ENCODE measurements at regions not wholly inside any gene's neighbourhood (a gene's known extent, or its start where the extent isn't known, plus 50 kb on each side); places are given as distances from the start of the nearest gene placed in this dataset.
A peak's percentile ranks its signal among the peaks of the same experiment; 100 is the strongest.

DNA sequence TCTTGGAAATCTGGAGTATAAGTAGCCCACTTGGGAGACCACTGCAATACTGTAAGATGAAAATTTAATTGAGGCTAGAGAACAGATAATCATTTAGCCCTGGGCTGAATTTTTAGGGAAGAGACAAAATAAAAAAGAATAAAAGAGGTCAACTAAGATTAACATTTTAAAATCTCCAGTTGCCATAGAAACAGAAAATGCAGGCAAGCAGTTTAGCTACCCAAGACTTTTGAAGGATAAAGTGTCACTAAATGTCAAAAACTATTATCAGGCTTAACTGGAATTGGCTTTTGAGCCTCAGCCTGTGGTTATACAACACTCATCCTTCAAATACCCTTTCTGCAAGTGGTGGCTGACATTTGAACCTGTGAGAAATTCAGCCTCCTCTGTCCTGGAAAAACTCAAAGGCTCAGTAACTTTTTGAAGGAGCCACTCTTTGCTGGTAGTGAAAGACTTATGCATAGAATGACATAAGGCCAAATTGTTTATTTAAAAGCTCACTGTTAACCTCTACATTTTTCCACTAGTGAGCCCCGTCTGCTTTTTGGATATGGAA, 220.7 kb upstream of the KCNJ16 start:
- peaks cover 0 to 3% (median 0%) of the 10 kb centered on the region in 3 donors for H3K9me3 ChIP-seq (ENCODE audit: control insufficient read depth in 3 of 3, low read length in 3 of 3)
- H3K9ac ChIP-seq (ENCODE audit: low read depth in 1 of 3, low read length in 3 of 3), result no peak overlapping the region
- no peaks in the 10 kb centered on the region for H3K27me3 ChIP-seq (ENCODE audit: control insufficient read depth in 3 of 3, insufficient read depth in 3 of 3, low read length in 3 of 3)
- H3K36me3 ChIP-seq (ENCODE audit: control insufficient read depth in 3 of 3, insufficient read depth in 3 of 3, low read length in 3 of 3), result no peaks in the 10 kb centered on the region
- no peak overlapping the region for H3K4me3 ChIP-seq (ENCODE audit: low read length in 3 of 3)
- peak overlapping the region; percentile 10 for H3K27ac ChIP-seq (ENCODE audit: low read depth, low read length)
- peaks cover 4 to 10% (median 8%) of the 10 kb centered on the region in 3 donors for H3K4me1 ChIP-seq (ENCODE audit: control insufficient read depth in 3 of 3, insufficient read depth in 3 of 3, low read length in 3 of 3)

DNA sequence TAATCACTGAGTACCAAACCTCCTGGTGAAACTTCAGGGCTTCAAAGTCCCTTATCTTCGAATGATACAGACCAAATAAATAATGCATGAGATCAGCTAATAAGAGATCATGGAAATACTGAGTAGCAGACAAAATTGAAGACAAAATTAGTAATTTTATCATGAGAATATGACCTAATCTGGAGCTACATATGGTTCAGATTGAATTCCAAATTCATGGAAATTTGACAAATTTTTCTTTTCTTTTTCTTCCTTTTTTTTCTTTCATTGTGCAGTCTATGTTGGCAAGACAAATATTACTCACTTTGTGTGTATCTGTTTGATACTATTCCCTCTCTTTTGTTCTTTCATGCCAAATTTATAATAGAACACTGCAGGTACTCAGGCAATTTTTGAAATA, 218.1 kb upstream of the KCNJ16 start:
- peaks cover 4 to 10% (median 8%) of the 10 kb centered on the region in 3 donors for H3K4me1 ChIP-seq (ENCODE audit: control insufficient read depth in 3 of 3, insufficient read depth in 3 of 3, low read length in 3 of 3)
- no peak overlapping the region for H3K4me3 ChIP-seq (ENCODE audit: low read length in 3 of 3)
- no peak overlapping the region for H3K27ac ChIP-seq (ENCODE audit: low read depth, low read length)
- no peaks in the 10 kb centered on the region for H3K36me3 ChIP-seq (ENCODE audit: control insufficient read depth in 3 of 3, insufficient read depth in 3 of 3, low read length in 3 of 3)
- peaks cover 0 to 3% (median 0%) of the 10 kb centered on the region in 3 donors for H3K9me3 ChIP-seq (ENCODE audit: control insufficient read depth in 3 of 3, low read length in 3 of 3)
- no peak overlapping the region for H3K9ac ChIP-seq (ENCODE audit: low read depth in 1 of 3, low read length in 3 of 3)
- H3K27me3 ChIP-seq (ENCODE audit: control insufficient read depth in 3 of 3, insufficient read depth in 3 of 3, low read length in 3 of 3), result no peaks in the 10 kb centered on the region

- H3K27ac ChIP-seq (ENCODE audit: low read depth, low read length), result no peak overlapping the region
- peaks cover 0 to 3% (median 0%) of the 10 kb centered on the region in 3 donors for H3K9me3 ChIP-seq (ENCODE audit: control insufficient read depth in 3 of 3, low read length in 3 of 3)
- H3K9ac ChIP-seq (ENCODE audit: low read depth in 1 of 3, low read length in 3 of 3), result no peak overlapping the region
- peaks cover 4 to 10% (median 8%) of the 10 kb centered on the region in 3 donors for H3K4me1 ChIP-seq (ENCODE audit: control insufficient read depth in 3 of 3, insufficient read depth in 3 of 3, low read length in 3 of 3)
- H3K4me3 ChIP-seq (ENCODE audit: low read length in 3 of 3), result no peak overlapping the region
- no peaks in the 10 kb centered on the region for H3K36me3 ChIP-seq (ENCODE audit: control insufficient read depth in 3 of 3, insufficient read depth in 3 of 3, low read length in 3 of 3)
- no peaks in the 10 kb centered on the region for H3K27me3 ChIP-seq (ENCODE audit: control insufficient read depth in 3 of 3, insufficient read depth in 3 of 3, low read length in 3 of 3)
Observed at GRCh38 chr17:69857412-69857835, 217.6 kb upstream of the KCNJ16 start.

DNA sequence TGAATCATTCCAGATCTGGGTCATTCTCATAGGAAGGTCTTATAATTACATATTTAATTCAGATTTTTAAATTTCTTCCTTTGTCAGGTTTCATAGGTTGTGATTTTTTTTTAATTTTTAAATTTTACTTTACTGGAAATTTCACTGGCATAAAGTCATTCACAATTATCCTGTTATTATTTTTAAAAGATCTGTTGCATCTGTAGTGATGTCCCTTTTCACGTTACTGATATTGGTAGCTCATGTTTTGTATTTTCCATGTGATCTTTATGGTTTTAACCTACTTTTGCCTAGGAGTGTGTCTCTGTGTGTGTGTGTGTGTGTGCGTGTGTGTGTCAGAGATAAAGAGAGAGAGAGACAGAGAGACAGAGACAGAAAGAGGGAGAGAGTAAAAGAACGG, 216.6 kb upstream of the KCNJ16 start:
- Histone ChIP-seq H3K4me1 (ENCODE audit: control insufficient read depth in 3 of 3, insufficient read depth in 3 of 3, low read length in 3 of 3) (peaks cover 3 to 9% (median 4%) of the 10 kb centered on the region in 3 donors), H3K27me3 (ENCODE audit: control insufficient read depth in 3 of 3, insufficient read depth in 3 of 3, low read length in 3 of 3) (no peaks in the 10 kb centered on the region), H3K9me3 (ENCODE audit: control insufficient read depth in 3 of 3, low read length in 3 of 3) (peaks cover 0 to 3% (median 0%) of the 10 kb centered on the region in 3 donors), H3K4me3 (ENCODE audit: low read length in 3 of 3) (no peak overlapping the region), H3K36me3 (ENCODE audit: control insufficient read depth in 3 of 3, insufficient read depth in 3 of 3, low read length in 3 of 3) (no peaks in the 10 kb centered on the region), H3K27ac (ENCODE audit: low read depth, low read length) (no peak overlapping the region), H3K9ac (ENCODE audit: low read depth in 1 of 3, low read length in 3 of 3) (no peak overlapping the region)

DNA sequence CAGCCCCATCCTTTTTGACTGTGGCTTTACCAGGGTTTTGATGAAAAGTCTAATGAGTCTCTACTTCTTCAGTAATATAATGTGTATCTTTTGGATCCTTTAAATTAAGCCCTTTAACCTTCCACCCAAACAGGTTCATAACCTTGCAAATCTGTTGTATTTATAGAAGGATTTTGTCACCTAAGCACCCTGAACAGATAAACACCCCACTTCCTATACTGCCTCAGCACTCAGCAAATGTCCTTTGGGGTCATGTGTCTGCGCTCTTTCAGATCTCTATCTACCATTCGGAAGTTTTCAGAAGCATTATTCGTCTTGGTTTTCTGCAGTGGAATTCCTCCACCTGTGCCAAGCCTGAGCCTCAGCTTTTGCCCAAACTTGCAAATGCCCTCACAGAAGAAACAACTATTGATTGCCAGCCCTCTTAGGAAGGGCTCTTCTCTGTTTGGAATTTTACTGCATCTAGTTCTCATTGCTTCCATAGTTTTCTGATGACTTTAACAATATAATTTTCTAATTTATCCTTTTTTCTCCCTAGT, 214.8 kb upstream of the KCNJ16 start:
- Histone ChIP-seq H3K4me1 (ENCODE audit: control insufficient read depth in 3 of 3, insufficient read depth in 3 of 3, low read length in 3 of 3) (no peaks in the 10 kb centered on the region), H3K4me3 (ENCODE audit: low read length in 3 of 3) (no peak overlapping the region), H3K27me3 (ENCODE audit: control insufficient read depth in 3 of 3, insufficient read depth in 3 of 3, low read length in 3 of 3) (no peaks in the 10 kb centered on the region), H3K9me3 (ENCODE audit: control insufficient read depth in 3 of 3, low read length in 3 of 3) (peaks cover 0 to 3% (median 0%) of the 10 kb centered on the region in 3 donors), H3K36me3 (ENCODE audit: control insufficient read depth in 3 of 3, insufficient read depth in 3 of 3, low read length in 3 of 3) (no peaks in the 10 kb centered on the region), H3K27ac (ENCODE audit: low read depth, low read length) (no peak overlapping the region), H3K9ac (ENCODE audit: low read depth in 1 of 3, low read length in 3 of 3) (no peak overlapping the region)

GRCh38 chr17:69864462-69864861, 210.6 kb upstream of the KCNJ16 start:
- Histone ChIP-seq H3K4me3 (ENCODE audit: low read length in 3 of 3) (no peak overlapping the region), H3K9me3 (ENCODE audit: control insufficient read depth in 3 of 3, low read length in 3 of 3) (no peaks in the 10 kb centered on the region), H3K27me3 (ENCODE audit: control insufficient read depth in 3 of 3, insufficient read depth in 3 of 3, low read length in 3 of 3) (no peaks in the 10 kb centered on the region), H3K9ac (ENCODE audit: low read depth in 1 of 3, low read length in 3 of 3) (no peak overlapping the region), H3K36me3 (ENCODE audit: control insufficient read depth in 3 of 3, insufficient read depth in 3 of 3, low read length in 3 of 3) (no peaks in the 10 kb centered on the region), H3K4me1 (ENCODE audit: control insufficient read depth in 3 of 3, insufficient read depth in 3 of 3, low read length in 3 of 3) (no peaks in the 10 kb centered on the region), H3K27ac (ENCODE audit: low read depth, low read length) (no peak overlapping the region)

DNA sequence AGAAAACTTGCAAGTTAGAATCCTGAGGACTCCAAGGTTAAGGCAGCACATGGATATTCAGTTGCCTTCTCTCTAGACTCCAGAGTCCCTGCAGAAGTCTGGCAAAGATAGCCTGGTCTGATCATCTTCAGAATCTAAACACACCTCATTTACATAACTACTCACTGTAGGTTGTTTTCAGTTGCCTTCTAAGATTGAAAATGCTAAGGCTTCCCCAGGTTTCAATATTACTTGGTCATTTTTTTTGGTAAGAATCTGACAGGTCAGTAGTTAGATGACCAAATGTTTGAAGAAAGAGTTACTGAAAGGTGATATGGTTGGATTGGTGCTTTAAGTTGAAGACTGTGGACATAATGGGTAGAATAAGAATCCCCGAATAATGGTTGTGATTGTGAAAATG, 205.4 kb upstream of the KCNJ16 start:
- H3K27ac ChIP-seq (ENCODE audit: low read depth, low read length), result no peak overlapping the region
- H3K27me3 ChIP-seq (ENCODE audit: control insufficient read depth in 3 of 3, insufficient read depth in 3 of 3, low read length in 3 of 3), result no peaks in the 10 kb centered on the region
- no peak overlapping the region for H3K9ac ChIP-seq (ENCODE audit: low read depth in 1 of 3, low read length in 3 of 3)
- no peaks in the 10 kb centered on the region for H3K4me1 ChIP-seq (ENCODE audit: control insufficient read depth in 3 of 3, insufficient read depth in 3 of 3, low read length in 3 of 3)
- no peaks in the 10 kb centered on the region for H3K9me3 ChIP-seq (ENCODE audit: control insufficient read depth in 3 of 3, low read length in 3 of 3)
- H3K4me3 ChIP-seq (ENCODE audit: low read length in 3 of 3), result no peak overlapping the region
- H3K36me3 ChIP-seq (ENCODE audit: control insufficient read depth in 3 of 3, insufficient read depth in 3 of 3, low read length in 3 of 3), result no peaks in the 10 kb centered on the region

DNA sequence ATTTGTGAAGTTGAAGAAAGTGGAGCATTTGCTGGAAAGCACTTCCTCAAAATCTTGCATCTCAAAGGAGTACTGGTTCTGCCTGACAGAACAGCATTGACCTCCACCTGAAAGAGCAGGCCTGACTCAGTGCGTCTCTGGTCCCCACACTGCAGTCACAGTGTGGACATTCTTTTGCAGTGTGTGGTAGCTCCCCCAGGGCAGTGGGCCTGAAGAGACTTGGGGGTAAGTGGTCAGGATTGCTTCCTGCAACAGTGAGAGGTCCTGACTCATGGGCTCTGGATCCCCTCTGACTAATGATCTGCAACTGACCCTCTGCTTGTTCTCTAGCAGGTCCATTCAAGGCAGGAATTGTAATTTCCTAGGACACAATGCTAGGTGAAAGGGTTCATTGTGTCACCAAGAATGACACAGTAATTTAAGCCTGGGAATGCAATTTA, 204.9 kb upstream of the KCNJ16 start:
- Histone ChIP-seq H3K27ac (ENCODE audit: low read depth, low read length) (no peak overlapping the region), H3K36me3 (ENCODE audit: control insufficient read depth in 3 of 3, insufficient read depth in 3 of 3, low read length in 3 of 3) (no peaks in the 10 kb centered on the region), H3K4me1 (ENCODE audit: control insufficient read depth in 3 of 3, insufficient read depth in 3 of 3, low read length in 3 of 3) (no peaks in the 10 kb centered on the region), H3K9me3 (ENCODE audit: control insufficient read depth in 3 of 3, low read length in 3 of 3) (no peaks in the 10 kb centered on the region), H3K9ac (ENCODE audit: low read depth in 1 of 3, low read length in 3 of 3) (no peak overlapping the region), H3K4me3 (ENCODE audit: low read length in 3 of 3) (no peak overlapping the region), H3K27me3 (ENCODE audit: control insufficient read depth in 3 of 3, insufficient read depth in 3 of 3, low read length in 3 of 3) (no peaks in the 10 kb centered on the region)

- Histone ChIP-seq H3K9ac (ENCODE audit: low read depth in 1 of 3, low read length in 3 of 3) (no peak overlapping the region), H3K36me3 (ENCODE audit: control insufficient read depth in 3 of 3, insufficient read depth in 3 of 3, low read length in 3 of 3) (no peaks in the 10 kb centered on the region), H3K9me3 (ENCODE audit: control insufficient read depth in 3 of 3, low read length in 3 of 3) (no peaks in the 10 kb centered on the region), H3K4me1 (ENCODE audit: control insufficient read depth in 3 of 3, insufficient read depth in 3 of 3, low read length in 3 of 3) (no peaks in the 10 kb centered on the region), H3K4me3 (ENCODE audit: low read length in 3 of 3) (no peak overlapping the region), H3K27me3 (ENCODE audit: control insufficient read depth in 3 of 3, insufficient read depth in 3 of 3, low read length in 3 of 3) (no peaks in the 10 kb centered on the region), H3K27ac (ENCODE audit: low read depth, low read length) (no peak overlapping the region)
Observed at GRCh38 chr17:69870751-69871199, 204.2 kb upstream of the KCNJ16 start.

DNA sequence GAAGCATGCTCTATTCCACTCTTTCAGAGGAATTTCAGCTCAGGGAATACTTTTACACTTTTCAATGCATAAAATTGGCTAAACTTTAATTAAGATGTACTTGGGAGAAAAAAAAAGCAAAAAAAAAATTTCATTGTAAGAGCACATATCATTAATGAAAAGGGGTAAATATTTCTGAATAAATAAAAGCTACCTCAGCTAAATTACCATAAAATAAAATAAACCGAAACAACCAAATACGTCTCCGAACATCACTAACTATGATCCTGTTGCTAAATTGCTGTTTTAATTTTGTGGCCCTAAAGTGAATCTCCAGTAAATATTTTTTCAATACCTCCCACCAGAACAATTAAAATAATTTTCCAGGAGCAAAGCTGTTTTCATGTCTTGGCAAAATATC, 203.7 kb upstream of the KCNJ16 start:
- no peak overlapping the region for H3K9ac ChIP-seq (ENCODE audit: low read depth in 1 of 3, low read length in 3 of 3)
- H3K27ac ChIP-seq (ENCODE audit: low read depth, low read length), result no peak overlapping the region

More for the DNA sequence above, 203.7 kb upstream of the KCNJ16 start:
- Histone ChIP-seq H3K4me3 (ENCODE audit: low read length in 3 of 3) (no peak overlapping the region), H3K36me3 (ENCODE audit: control insufficient read depth in 3 of 3, insufficient read depth in 3 of 3, low read length in 3 of 3) (no peaks in the 10 kb centered on the region), H3K4me1 (ENCODE audit: control insufficient read depth in 3 of 3, insufficient read depth in 3 of 3, low read length in 3 of 3) (no peaks in the 10 kb centered on the region), H3K27me3 (ENCODE audit: control insufficient read depth in 3 of 3, insufficient read depth in 3 of 3, low read length in 3 of 3) (no peaks in the 10 kb centered on the region), H3K9me3 (ENCODE audit: control insufficient read depth in 3 of 3, low read length in 3 of 3) (no peaks in the 10 kb centered on the region)

All from skeletal muscle tissue (tissue), 3 donors.